ELR (cell line): ENCODE measurements at regions not wholly inside any gene's neighbourhood (a gene's known extent, or its start where the extent isn't known, plus 50 kb on each side); places are given as distances from the start of the nearest gene placed in this dataset.

Experiments
- DNase-seq: peaks from one replicate; pipeline ENCODE4 v3.0.0-alpha.2; 2015; ENCODE audit warnings: low read depth

- DNase-seq = no peak
Measured at GRCh38 chr12:47560415-47560814, 145.4 kb downstream of the RPAP3 start.

DNA sequence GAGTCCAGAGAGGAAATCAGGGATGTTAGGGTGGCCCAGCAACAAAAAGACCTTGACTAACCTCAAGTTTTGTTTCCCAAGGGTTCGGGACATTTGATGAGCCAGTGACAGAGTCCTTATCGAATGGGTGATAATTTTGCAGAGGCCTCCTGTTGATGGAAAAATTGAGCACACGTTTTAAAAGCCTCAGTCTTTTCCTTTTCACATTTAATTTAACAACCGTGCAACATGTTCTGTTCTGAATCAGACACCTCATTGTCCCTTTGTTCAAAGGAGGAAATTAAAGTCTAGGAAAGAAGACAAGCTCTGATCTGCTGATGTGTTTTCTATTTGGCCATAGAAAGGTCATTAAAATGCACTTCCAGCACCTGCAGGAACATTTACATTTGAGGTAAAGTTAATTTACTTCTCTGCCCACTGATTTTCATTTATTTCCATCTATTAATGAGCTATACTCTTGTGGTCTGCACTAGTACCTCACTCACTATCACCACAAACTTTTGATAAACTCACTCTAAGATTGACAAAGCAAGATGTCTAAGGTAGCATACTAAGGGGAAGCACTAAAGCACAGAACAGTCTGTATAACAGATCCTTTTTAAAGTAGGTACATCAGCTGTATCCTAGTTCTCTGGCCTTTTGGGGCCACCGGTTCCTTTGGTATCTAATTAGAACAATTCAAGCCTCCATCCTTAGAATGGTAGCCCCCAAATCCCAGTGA, 147.0 kb downstream of the RPAP3 start:
- DNase-seq = no peak

DNA sequence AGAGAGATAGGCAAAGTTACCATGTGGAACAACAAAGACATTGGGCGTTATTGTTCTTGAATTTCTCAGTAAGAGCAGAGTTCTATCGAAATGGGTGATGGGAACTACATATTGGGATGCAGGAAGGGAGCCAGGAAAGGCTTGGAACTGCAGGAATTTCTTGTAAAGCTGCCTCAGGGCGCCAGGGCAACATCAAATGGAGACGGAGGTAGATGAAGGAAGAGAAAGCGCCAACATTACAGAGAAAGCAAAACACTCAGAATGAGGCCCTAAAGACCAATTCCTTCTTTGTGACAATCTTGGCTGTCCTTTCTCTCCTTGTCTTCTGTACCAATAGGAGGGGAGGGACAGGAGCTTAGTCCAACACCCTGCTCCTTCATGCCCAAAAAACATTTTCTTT, 148.4 kb downstream of the RPAP3 start:
- no peak for DNase-seq

DNA sequence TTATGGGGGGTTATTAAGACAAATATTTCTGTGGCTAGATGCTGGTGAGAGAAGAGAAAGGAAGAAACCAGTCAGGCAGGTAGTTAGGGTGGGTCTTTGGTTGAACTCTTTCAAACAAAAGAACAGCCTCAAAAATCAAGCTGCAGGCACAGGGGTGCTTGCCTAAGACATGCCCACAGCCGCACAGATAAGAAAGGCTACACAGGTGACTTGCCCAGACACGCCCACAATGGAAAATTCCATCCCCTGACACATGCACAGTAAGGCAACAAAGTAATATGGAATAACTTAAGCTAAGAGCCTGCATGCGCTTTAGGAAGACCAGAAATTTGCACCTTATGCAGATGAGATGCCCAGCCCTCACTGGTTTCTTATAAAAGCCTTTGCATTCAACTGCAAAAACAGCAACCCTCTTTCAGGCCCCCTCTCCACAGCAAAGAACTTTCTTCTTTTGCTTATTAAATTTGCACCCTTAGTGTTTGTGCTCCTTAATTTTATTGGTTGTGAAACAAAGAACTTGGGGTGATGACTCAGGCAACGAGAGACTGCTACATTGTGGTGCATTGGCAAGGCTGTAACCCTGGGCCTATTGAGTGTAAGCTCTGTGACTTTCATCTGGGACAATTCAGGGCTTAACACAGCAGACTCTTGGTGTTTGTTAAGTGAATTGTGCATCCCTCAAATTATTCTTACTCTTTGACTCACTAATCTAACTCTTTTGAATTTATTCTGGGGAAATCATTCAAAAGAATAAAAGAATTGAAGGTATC, 149.4 kb downstream of the RPAP3 start:
- DNase-seq = no peak

DNA sequence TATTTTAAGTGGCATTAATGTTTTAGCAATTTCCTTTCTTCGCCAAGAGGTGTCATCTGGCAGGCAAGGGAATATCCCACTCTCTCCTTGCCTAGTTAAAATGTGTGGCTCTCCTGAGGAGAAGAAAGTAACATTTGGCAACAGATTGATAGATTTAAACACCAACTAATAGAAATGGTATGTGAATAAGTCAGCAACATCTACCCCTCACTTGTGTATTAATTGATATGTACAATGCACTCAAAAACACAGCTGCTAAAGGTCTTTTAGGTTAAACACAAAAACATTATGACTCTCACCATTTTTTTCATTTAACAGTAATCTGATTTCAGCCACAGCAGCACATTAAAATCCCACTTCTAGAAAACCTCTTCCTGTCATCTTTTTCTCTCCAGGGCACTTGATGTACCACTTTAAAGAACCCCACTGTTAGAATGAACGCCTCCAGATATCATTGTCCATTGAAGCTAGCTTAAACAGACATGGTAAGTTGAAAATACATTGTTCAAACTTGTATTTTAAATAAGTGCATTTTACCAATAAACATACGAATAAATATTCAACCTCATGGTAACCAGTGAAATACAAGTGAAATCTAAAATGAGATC, 151.7 kb downstream of the RPAP3 start:
- DNase-seq = no peak

- no peak for DNase-seq
Measured at GRCh38 chr12:47553266-47553665, 152.6 kb downstream of the RPAP3 start.

DNA sequence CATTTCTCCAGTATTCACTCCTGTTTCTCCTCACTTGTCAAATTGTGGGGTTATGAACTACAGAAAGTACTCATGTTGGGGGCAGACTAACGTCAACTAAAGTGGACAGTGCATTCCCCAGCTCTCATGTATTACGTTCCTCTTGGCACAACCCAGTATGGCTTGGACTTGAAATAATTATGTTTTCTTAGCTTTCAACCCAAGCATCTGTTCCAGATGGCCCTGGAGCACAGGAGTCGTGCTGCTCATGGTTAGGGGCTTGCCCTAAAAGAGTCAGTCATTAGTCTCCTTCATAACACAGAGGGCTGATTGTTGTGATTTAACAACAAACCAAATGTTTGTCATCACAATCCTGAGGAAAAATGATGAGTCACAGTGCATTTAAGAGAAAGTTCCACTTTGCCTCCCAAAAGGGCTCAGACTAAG, 154.4 kb downstream of the RPAP3 start:
- peak; percentile 71 for DNase-seq

DNA sequence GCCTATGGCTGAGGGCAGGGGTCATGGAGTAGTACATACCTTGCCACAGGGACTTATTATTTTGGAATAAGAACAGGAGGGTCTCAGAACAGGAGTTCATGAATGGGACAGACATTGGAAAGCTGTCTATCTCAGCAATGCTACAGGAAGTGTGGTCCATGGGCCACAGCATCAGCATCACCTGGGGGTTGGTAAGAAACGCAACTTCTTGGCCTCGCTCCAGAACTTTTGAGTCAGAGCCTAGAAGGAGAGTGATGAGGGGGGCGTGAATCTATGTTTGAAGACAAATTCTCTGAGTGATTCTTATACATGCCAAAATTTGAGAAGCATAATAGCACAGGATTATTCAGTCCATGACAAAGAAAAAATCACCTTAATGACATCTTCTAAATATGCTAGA, 156.6 kb downstream of the RPAP3 start:
- peak; percentile 31 for DNase-seq

GRCh38 chr12:47548401-47548800, 157.4 kb downstream of the RPAP3 start:
- no peak for DNase-seq

DNA sequence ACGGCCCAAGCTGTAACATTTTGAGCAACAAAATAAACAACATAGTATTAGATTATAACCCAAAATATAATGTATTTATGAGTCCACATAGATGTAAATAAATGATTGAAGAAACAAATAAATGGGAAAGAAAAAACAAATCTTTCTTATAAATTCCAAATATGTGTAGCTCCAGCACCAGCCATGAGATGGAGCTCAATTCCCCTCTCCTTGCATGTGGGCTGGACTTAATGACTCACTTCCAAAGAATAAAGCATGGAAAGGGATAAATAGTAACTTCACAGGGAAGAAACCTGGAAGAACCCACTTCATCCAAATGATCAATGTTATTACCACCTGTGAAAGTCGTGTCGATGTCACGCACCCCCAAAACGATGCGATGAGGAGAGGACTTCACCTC, 158.8 kb downstream of the RPAP3 start:
- peak; percentile 74 for DNase-seq

GRCh38 chr12:47545938-47546609, 159.8 kb downstream of the RPAP3 start:
- DNase-seq = no peak

DNA sequence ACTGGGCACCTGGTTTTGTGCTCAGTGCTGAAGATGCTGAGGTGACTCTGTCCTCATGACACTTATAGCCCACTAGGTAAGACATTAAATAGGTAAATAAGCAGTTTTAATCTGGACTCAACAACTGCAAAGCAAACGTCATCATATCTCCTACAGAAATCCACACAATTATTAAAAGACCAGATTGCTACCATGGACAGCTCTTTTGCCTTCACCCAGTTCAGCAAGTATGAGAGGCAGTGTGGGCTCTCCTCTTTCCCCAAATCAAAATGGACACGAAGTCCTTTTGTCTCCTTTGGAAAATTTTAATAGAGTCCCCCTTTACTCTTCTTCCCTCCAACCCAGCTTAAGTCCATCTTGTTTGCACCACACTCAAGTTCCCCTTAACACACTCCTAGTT, 171.1 kb downstream of the RPAP3 start:
- DNase-seq = peak; percentile 28

DNA sequence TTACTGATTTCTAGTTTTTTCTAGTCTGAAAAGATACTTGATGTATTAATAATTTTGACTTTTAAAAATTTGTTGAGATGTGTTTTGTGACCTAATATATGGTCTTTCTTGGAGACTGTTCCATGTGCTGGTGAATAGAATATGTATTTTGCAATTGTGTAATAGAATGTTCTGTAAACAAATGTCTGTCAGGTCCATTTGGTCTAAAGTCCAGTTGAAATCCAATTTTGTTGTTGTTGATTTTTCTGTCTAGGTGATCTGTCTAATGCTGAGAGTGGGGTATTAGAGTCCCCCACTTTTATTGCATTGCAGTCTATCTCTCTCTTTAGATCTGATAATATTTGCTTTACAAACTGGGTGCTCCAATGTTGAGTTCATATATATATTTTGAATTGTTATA, 175.8 kb downstream of the RPAP3 start:
- no peak for DNase-seq

DNA sequence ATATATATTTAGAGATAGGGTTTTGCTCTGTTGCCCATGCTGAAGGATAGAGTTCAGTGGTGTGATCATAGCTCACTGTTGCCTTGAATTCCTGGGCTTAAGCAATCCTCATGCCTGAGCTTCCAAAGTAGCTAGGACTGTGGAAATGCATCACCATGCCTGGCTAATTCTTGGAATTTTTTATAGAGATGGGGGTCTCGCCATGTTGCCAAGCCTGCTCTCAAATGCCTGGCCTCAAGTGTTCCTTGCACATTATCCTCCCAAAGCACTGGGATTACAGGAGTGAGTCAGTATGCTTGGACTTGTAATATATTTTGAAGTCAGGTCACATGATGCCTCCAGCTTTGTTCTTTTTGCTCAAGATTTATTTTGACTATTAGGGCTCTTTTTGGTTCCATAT, 178.0 kb downstream of the RPAP3 start:
- no peak for DNase-seq

DNA sequence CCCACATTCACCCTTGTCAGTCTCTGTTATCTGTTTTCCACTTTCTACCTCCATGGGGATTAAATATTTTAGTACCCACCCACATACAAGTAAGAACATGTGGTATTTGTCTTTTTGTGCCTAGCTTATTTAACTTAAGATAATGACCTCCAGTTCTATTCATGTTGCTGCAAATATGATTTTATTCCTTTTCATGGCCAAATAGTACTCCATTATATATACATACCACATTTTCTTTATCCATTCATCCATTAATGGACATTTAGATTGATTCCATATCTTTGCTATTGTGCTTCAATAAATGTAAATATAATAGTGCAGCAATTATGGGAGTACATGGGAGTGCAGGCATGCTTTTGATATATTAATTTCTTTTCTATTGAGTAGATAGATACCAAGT, 185.8 kb downstream of the RPAP3 start:
- no peak for DNase-seq

GRCh38 chr12:47517122-47517521, 188.7 kb downstream of the RPAP3 start:
- DNase-seq = no peak

- DNase-seq = peak; percentile 69
Measured at GRCh38 chr12:47509398-47509851, 196.4 kb downstream of the RPAP3 start.

DNA sequence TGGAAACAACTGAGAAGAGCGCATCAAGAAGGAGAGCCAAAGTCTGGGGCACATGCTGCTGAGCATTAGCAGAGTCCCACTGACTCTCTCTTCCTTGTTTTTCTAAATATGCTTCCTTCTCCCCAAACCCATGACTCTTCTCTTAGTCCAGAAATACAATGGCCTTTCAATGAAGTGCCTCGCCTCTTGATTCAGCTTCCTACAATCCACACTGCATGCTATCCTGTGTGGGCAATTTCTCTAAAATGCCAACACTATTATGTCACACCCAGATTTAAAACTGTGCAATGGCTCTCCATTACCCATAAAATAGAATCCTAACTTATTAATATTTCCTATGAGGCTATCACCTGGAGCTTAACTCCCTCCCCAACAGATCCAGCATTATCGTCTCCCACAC, 198.6 kb downstream of the RPAP3 start:
- DNase-seq = peak; percentile 23

DNA sequence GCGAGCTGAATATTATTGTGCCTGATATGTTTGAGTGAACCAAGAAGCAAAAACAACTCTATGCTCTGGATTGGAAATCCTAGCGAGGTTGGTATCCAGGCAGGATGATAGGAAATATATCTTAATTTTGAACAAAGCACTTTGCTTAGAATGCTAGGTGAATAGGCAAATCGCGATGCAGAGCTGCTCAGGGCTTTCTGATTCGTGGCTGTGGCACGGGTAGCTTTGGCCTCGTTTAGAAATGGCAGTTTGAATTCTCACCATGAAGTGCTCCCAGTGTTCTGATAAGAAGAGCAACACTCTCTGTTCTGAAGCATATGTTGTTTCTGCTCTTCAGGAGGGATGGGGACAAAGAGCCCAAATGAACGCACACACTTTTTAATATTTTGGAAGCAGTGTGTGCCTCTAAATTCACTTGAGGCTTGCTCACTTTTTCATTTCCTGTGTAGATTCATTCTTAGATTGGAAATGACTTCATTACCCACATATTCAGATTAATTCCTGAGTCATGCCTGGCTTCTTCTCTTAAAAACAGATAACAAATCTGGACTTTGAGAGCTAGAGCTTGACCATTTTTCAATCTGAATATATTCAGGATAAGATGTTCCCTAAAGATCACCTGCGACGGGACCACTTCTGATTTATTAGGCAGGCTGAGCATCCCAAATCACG, 200.9 kb downstream of the RPAP3 start:
- DNase-seq = peak; percentile 85

DNA sequence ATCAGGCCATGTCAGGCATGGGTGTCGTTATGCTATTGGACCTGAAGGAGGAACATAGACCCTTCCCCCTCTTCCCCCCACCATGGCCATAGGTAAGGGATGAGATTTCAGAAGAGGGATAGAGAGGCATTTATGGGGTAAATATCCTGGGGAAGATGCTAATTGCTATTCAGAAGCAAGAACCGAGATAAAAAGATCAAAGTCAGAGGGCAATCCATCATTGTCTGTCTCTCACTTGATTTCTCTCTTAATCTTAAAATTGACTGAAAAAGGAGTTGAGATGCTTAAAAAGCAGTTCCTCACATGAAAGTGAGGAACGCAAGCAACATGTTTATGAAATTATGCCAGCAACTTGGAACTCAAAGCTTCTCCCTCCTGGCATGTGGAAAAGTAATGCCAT, 212.0 kb downstream of the RPAP3 start:
- no peak for DNase-seq

DNA sequence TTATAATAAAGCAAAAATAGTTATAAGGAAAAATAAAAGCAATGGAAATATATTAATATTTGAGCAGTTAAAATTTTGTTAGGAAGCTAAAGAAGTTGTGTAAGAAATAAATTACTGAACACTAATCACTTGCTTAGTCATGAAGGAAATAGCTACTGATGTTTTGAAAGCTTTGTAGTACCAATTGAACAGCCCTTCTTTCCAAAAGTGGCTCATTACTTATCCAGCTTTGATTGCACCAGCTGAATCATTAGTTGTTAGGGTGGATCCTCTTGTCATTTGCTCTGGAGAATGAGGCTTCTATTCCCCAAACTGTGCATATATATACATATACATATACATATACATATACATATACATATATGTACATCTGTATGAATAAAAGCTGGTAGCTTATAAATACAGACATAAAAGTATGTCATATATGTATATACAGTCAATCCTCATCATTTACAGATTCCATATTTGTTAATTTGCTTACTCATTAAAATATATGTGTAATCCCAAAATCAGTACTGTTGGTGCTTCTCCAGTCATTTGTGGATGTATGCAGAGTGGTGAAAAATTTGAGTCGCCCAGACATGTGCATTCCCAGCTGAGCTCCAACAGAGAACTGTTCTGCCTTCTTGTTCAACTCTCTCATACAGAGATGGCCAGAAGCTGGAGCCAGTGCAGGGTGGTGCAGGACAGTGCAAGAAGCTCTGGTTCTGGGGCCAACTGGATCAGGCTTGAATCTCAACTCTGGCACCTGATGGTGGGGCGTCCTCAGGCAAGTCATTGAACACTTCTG, 214.1 kb downstream of the RPAP3 start:
- DNase-seq = no peak
